HEK293 (cell line): ENCODE measurements at regions not wholly inside any gene's neighbourhood (a gene's known extent, or its start where the extent isn't known, plus 50 kb on each side); places are given as distances from the start of the nearest gene placed in this dataset.

Experiments used
- CTCF ChIA-PET: fragments of 350-600 bp; formaldehyde crosslinking; extraction: SDS; loops from one replicate; lab custom pipeline; 2021; ENCODE audit warnings: antibody characterized with exemption; lab: Yijun Ruan, JAX
- POLR2A ChIA-PET: fragments of 300-600 bp; formaldehyde crosslinking; extraction: SDS; loops from one replicate; lab custom pipeline; 2020; ENCODE audit warnings: antibody characterized with exemption, inconsistent platforms; lab: Yijun Ruan, JAX
- H3K27ac ChIP-seq: fragments of 200-500 bp; sonication (Bioruptor generic); 2 replicates; pipeline ENCODE4 v1.5.1; 2014; ENCODE audit warnings: low read depth, low read length, control low read depth, inconsistent platforms; ENCODE audit errors: extremely low read depth
- H3K36me3 ChIP-seq, 2 experiments: fragments of 200-500 bp in 1 of 2; sonication (Bioruptor generic) in 1 of 2; 1 replicate in 1 of 2; 2 replicates in 1 of 2; pipeline ENCODE4 v1.5.1; 2014 to 2017; ENCODE audit warnings: inconsistent platforms in 2 of 2, low read length in 2 of 2; ENCODE audit not compliant: control insufficient read depth in 2 of 2, insufficient read depth in 1 of 2
- H3K4me1 ChIP-seq: fragments of 200-500 bp; sonication (Bioruptor generic); 2 replicates; pipeline ENCODE4 v1.5.1; 2014; ENCODE audit warnings: mild to moderate bottlenecking, low read length, inconsistent platforms; ENCODE audit not compliant: control insufficient read depth, insufficient read depth
- H3K4me3 ChIP-seq: 2 replicates; pipeline ENCODE4 v1.5.1; 2011; ENCODE audit warnings: low read depth, mild to moderate bottlenecking, control low read depth, low read length, moderate library complexity
- H3K9me3 ChIP-seq: fragments of 200-500 bp; sonication (Bioruptor generic); 2 replicates; pipeline ENCODE4 v1.5.1; 2014; ENCODE audit warnings: low read depth, low read length, inconsistent platforms; ENCODE audit not compliant: control insufficient read depth, insufficient read depth
- BCL11B ChIP-seq: fragments of 450-650 bp; formaldehyde crosslinking; IDR thresholded peaks from 2 replicates; pipeline ENCODE4 v1.5.1; 2016; ENCODE audit warnings: low read depth, missing biosample characterization, missing genetic modification characterization
- ELK4 ChIP-seq: IDR thresholded peaks from 2 replicates; pipeline ENCODE4 v1.6.1; 2011; ENCODE audit warnings: mild to moderate bottlenecking, low read depth, low read length, borderline replicate concordance
- HOXC10 ChIP-seq: sonication (generic); formaldehyde crosslinking; IDR thresholded peaks from 2 replicates; pipeline ENCODE4 v1.8.1; 2023; ENCODE audit warnings: mild to moderate bottlenecking, missing genetic modification reagents
- KLF1 ChIP-seq: fragments of 450-650 bp; formaldehyde crosslinking; IDR thresholded peaks from 2 replicates; pipeline ENCODE4 v1.5.1; 2016; ENCODE audit warnings: missing biosample characterization, missing genetic modification characterization
- PBX3 ChIP-seq: sonication (generic); formaldehyde crosslinking; IDR thresholded peaks from 2 replicates; pipeline ENCODE4 v1.8.1; 2022; ENCODE audit warnings: mild to moderate bottlenecking, moderate library complexity, missing genetic modification reagents
- REST ChIP-seq: fragments of 450-650 bp; formaldehyde crosslinking; IDR thresholded peaks from 2 replicates; pipeline ENCODE4 v1.5.1; 2016; ENCODE audit warnings: missing biosample characterization, missing genetic modification characterization
- SETDB1 ChIP-seq: IDR thresholded peaks from one replicate; pipeline ENCODE4 v1.6.1; 2017; ENCODE audit warnings: mild to moderate bottlenecking, low read length, moderate library complexity, mixed read lengths; ENCODE audit not compliant: insufficient read length
- ZBTB21 ChIP-seq: fragments of 450-650 bp; formaldehyde crosslinking; IDR thresholded peaks from 2 replicates; pipeline ENCODE4 v1.5.1; 2017; ENCODE audit warnings: missing biosample characterization, missing genetic modification characterization
- ZFP69B ChIP-seq: fragments of 450-650 bp; formaldehyde crosslinking; IDR thresholded peaks from 2 replicates; pipeline ENCODE4 v1.5.1; 2016; ENCODE audit warnings: missing biosample characterization, missing genetic modification characterization
- ZNF114 ChIP-seq: fragments of 450-650 bp; formaldehyde crosslinking; IDR thresholded peaks from 2 replicates; pipeline ENCODE4 v1.5.0; 2017; ENCODE audit warnings: missing biosample characterization, missing genetic modification characterization
- ZNF138 ChIP-seq: fragments of 450-650 bp; formaldehyde crosslinking; IDR thresholded peaks from 2 replicates; pipeline ENCODE4 v1.5.1; 2016; ENCODE audit warnings: missing biosample characterization, missing genetic modification characterization, borderline replicate concordance
- ZNF16 ChIP-seq: fragments of 450-650 bp; formaldehyde crosslinking; IDR thresholded peaks from 2 replicates; pipeline ENCODE4 v1.5.1; 2016; ENCODE audit warnings: low read depth, missing biosample characterization, missing genetic modification characterization
- ZNF221 ChIP-seq: fragments of 450-650 bp; formaldehyde crosslinking; IDR thresholded peaks from 2 replicates; pipeline ENCODE4 v1.5.1; 2017; ENCODE audit warnings: missing biosample characterization, missing genetic modification characterization, borderline replicate concordance
- ZNF350 ChIP-seq: fragments of 450-650 bp; formaldehyde crosslinking; IDR thresholded peaks from 2 replicates; pipeline ENCODE4 v1.5.0; 2017; ENCODE audit warnings: missing biosample characterization, mild to moderate bottlenecking, missing genetic modification characterization
- ZNF391 ChIP-seq: fragments of 450-650 bp; formaldehyde crosslinking; IDR thresholded peaks from 2 replicates; pipeline ENCODE4 v1.5.1; 2016; ENCODE audit warnings: low read depth, missing biosample characterization, missing genetic modification characterization, borderline replicate concordance
- ZNF473 ChIP-seq: fragments of 450-650 bp; formaldehyde crosslinking; IDR thresholded peaks from 2 replicates; pipeline ENCODE4 v1.5.1; 2017; ENCODE audit warnings: missing biosample characterization, missing genetic modification characterization
- ZNF776 ChIP-seq: fragments of 450-650 bp; formaldehyde crosslinking; IDR thresholded peaks from 2 replicates; pipeline ENCODE4 v1.5.0; 2017; ENCODE audit warnings: missing biosample characterization, missing genetic modification characterization, borderline replicate concordance
- ZNF785 ChIP-seq: fragments of 450-650 bp; formaldehyde crosslinking; IDR thresholded peaks from 2 replicates; pipeline ENCODE4 v1.5.1; 2016; ENCODE audit warnings: missing biosample characterization, missing genetic modification characterization
- ZXDB ChIP-seq: fragments of 450-650 bp; formaldehyde crosslinking; IDR thresholded peaks from 2 replicates; pipeline ENCODE4 v1.5.1; 2016; ENCODE audit warnings: missing biosample characterization, missing genetic modification characterization

GRCh38 chr4:31455612-31456011 is 735.4 kb downstream of the PCDH7 start:
- ChIA-PET CTCF (no interaction called here), POLR2A (no interaction called here)
- no peak overlapping the region for H3K27ac ChIP-seq
- no peak overlapping the region for H3K4me3 ChIP-seq
- H3K36me3 ChIP-seq = no peaks in the 10 kb centered on the region
- no peaks in the 10 kb centered on the region for H3K4me1 ChIP-seq
- TF ChIP-seq ZNF473 (tag by site-specific recombination) (no peak), ZXDB (tag by site-specific recombination) (no peak), ZNF350 (tag by site-specific recombination) (no peak)
- TF ChIP-seq, all 188 proteins: peak for 0
- no peaks in the 10 kb centered on the region for H3K9me3 ChIP-seq

GRCh38 chr4:31458813-31459212 is 738.6 kb downstream of the PCDH7 start:
- TF ChIP-seq REST (tag by site-specific recombination) = no peak
- no peak for TF ChIP-seq ELK4
- TF ChIP-seq ZNF776 (tag by site-specific recombination) = no peak
- no peak for TF ChIP-seq SETDB1
- TF ChIP-seq KLF1 (tag by site-specific recombination) = no peak
- no peak for TF ChIP-seq HOXC10 (CRISPR knock-in tag)
- no peak for TF ChIP-seq ZNF16 (tag by site-specific recombination)
- no peak for TF ChIP-seq ZNF114 (tag by site-specific recombination)
- TF ChIP-seq ZFP69B (tag by site-specific recombination) = no peak
- no peak for TF ChIP-seq ZNF138 (tag by site-specific recombination)
- TF ChIP-seq ZNF221 (tag by site-specific recombination) = no peak
- TF ChIP-seq BCL11B (tag by site-specific recombination) = no peak
- TF ChIP-seq ZBTB21 (tag by site-specific recombination) = no peak
- no peak for TF ChIP-seq ZNF391
- no peak for TF ChIP-seq PBX3 (CRISPR knock-in tag)
- no peak for TF ChIP-seq ZNF785
- Histone ChIP-seq H3K27ac (no peak overlapping the region), H3K9me3 (no peaks in the 10 kb centered on the region), H3K4me1 (no peaks in the 10 kb centered on the region), H3K36me3 (no peaks in the 10 kb centered on the region), H3K4me3 (no peak overlapping the region)
- CTCF ChIA-PET = interaction anchor here (0.6 kb wide), 1 partner anchor 127 kb away, joined by 3 read pairs; no protein-coding TSS in a partner anchor
- POLR2A ChIA-PET = no interaction called here
